Thoracic aorta (tissue), 2 donors: ENCODE measurements at regions not wholly inside any gene's neighbourhood (a gene's known extent, or its start where the extent isn't known, plus 50 kb on each side); places are given as distances from the start of the nearest gene placed in this dataset.

Experiments
- ATAC-seq: fragments of 150-250 bp; one replicate; pipeline ENCODE4 v1.8.0; 2017; ENCODE audit warnings: low read depth; ENCODE audit not compliant: insufficient number of reproducible peaks, low FRiP score
- DNase-seq: peaks from one replicate; pipeline ENCODE4 v3.0.0-alpha.2; 2020; ENCODE audit warnings: low spot score
- H3K27ac ChIP-seq, 2 donors: fragments of 200-600 bp; sonication (generic); 1 replicate in 1 of 2; 2 replicates in 1 of 2; pipeline ENCODE4 v1.5.1; 2016; ENCODE audit warnings: mild to moderate bottlenecking in 2 of 2, moderate library complexity in 2 of 2
- H3K27me3 ChIP-seq: fragments of 200-600 bp; sonication (generic); replicated peaks from 2 replicates; pipeline ENCODE4 v1.6.0; 2016; ENCODE audit warnings: mild to moderate bottlenecking; ENCODE audit not compliant: insufficient read depth
- H3K36me3 ChIP-seq: fragments of 200-600 bp; sonication (generic); one replicate; pipeline ENCODE4 v1.5.1; 2016
- H3K4me1 ChIP-seq, 2 donors: fragments of 200-600 bp; sonication (generic); 1 replicate in 1 of 2; 2 replicates in 1 of 2; pipeline versions ENCODE4 v1.5.1 to v1.6.0; 2016; ENCODE audit warnings: low read depth in 2 of 2, mild to moderate bottlenecking in 1 of 2; ENCODE audit not compliant: control insufficient read depth in 1 of 2
- H3K4me3 ChIP-seq: fragments of 200-600 bp; sonication (generic); 2 replicates; pipeline ENCODE4 v1.5.1; 2016; ENCODE audit warnings: mild to moderate bottlenecking
- H3K9me3 ChIP-seq: fragments of 200-600 bp; sonication (generic); 2 replicates; pipeline ENCODE4 v1.5.1; 2016
- TF ChIP-seq, protein P1 (sequence below): fragments of 200-600 bp; sonication (generic); IDR thresholded peaks from one replicate; pipeline ENCODE4 v1.5.1; 2019; ENCODE audit warnings: antibody characterized with exemption

GRCh38 chr3:26521261-26521660 lies 101.3 kb upstream of the LRRC3B start:
- TF ChIP-seq, protein P1, sequence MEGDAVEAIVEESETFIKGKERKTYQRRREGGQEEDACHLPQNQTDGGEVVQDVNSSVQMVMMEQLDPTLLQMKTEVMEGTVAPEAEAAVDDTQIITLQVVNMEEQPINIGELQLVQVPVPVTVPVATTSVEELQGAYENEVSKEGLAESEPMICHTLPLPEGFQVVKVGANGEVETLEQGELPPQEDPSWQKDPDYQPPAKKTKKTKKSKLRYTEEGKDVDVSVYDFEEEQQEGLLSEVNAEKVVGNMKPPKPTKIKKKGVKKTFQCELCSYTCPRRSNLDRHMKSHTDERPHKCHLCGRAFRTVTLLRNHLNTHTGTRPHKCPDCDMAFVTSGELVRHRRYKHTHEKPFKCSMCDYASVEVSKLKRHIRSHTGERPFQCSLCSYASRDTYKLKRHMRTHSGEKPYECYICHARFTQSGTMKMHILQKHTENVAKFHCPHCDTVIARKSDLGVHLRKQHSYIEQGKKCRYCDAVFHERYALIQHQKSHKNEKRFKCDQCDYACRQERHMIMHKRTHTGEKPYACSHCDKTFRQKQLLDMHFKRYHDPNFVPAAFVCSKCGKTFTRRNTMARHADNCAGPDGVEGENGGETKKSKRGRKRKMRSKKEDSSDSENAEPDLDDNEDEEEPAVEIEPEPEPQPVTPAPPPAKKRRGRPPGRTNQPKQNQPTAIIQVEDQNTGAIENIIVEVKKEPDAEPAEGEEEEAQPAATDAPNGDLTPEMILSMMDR: no peak
- Histone ChIP-seq H3K36me3 (no peaks in the 10 kb centered on the region), H3K4me3 (no peak overlapping the region), H3K27ac (no peak overlapping the region), H3K4me1 (no peaks in the 10 kb centered on the region), H3K9me3 (peaks cover 5% of the 10 kb centered on the region), H3K27me3 (no peaks in the 10 kb centered on the region)
- no peak for ATAC-seq
- DNase-seq: no peak

- DNase-seq (no peak), ATAC-seq (no peak)
- TF ChIP-seq, protein P1: no peak
- no peak overlapping the region for H3K4me3 ChIP-seq
- H3K36me3 ChIP-seq: no peaks in the 10 kb centered on the region
- no peaks in the 10 kb centered on the region for H3K4me1 ChIP-seq
- no peaks in the 10 kb centered on the region for H3K27me3 ChIP-seq
- H3K9me3 ChIP-seq: peaks cover 5% of the 10 kb centered on the region
- no peak overlapping the region for H3K27ac ChIP-seq
Observed at GRCh38 chr3:26522919-26523318, 99.7 kb upstream of the LRRC3B start.

GRCh38 chr3:26525013-26525412 lies 97.6 kb upstream of the LRRC3B start:
- Histone ChIP-seq H3K9me3 (peaks cover 5% of the 10 kb centered on the region), H3K4me3 (no peak overlapping the region), H3K4me1 (no peaks in the 10 kb centered on the region), H3K27ac (no peak overlapping the region), H3K27me3 (no peaks in the 10 kb centered on the region), H3K36me3 (no peaks in the 10 kb centered on the region)
- ATAC-seq (no peak), DNase-seq (no peak)
- TF ChIP-seq, protein P1: no peak

GRCh38 chr3:26535151-26535550 lies 87.4 kb upstream of the LRRC3B start:
- H3K4me1 ChIP-seq: no peaks in the 10 kb centered on the region
- no peaks in the 10 kb centered on the region for H3K27me3 ChIP-seq
- H3K27ac ChIP-seq: no peak overlapping the region
- H3K9me3 ChIP-seq: no peaks in the 10 kb centered on the region
- DNase-seq (no peak), ATAC-seq (no peak)
- no peaks in the 10 kb centered on the region for H3K36me3 ChIP-seq
- TF ChIP-seq, protein P1: no peak
- H3K4me3 ChIP-seq: no peak overlapping the region

- Histone ChIP-seq H3K36me3 (no peaks in the 10 kb centered on the region), H3K27ac (no peak overlapping the region), H3K4me1 (no peaks in the 10 kb centered on the region), H3K9me3 (no peaks in the 10 kb centered on the region), H3K4me3 (no peak overlapping the region), H3K27me3 (no peaks in the 10 kb centered on the region)
- ATAC-seq (no peak), DNase-seq (no peak)
- TF ChIP-seq, protein P1: no peak
Observed at GRCh38 chr3:26536955-26537354, 85.6 kb upstream of the LRRC3B start.
